ENCODE measurements at regions not wholly inside any gene's neighbourhood (a gene's known extent, or its start where the extent isn't known, plus 50 kb on each side); places are given as distances from the start of the nearest gene placed in this dataset.
"Not testable (repeated sequence)": the region's sequence is repeated elsewhere in the genome, so short reads cannot be mapped to it uniquely, and the experiment has no call there.

- DNase-seq: no peak
- CTCF ChIA-PET: no interaction called here
- H3K27ac Mint-ChIP-seq: no peak overlapping the region
- peaks cover 5% of the 10 kb centered on the region for H3K9me3 Mint-ChIP-seq
- no peaks in the 10 kb centered on the region for H3K36me3 Mint-ChIP-seq (ENCODE audit: low read depth)
- no peak overlapping the region for H3K4me3 Mint-ChIP-seq
- H3K27me3 Mint-ChIP-seq (ENCODE audit: low read depth): no peaks in the 10 kb centered on the region
- intact Hi-C loops (cut with micrococcal nuclease): no loop called here
- no peaks in the 10 kb centered on the region for H3K4me1 Mint-ChIP-seq (ENCODE audit: low read depth)
Measured at GRCh38 chr7:19302731-19303130, 157.5 kb upstream of the FERD3L start.

GRCh38 chr7:19296617-19297016 lies 151.4 kb upstream of the FERD3L start:
- no peaks in the 10 kb centered on the region for H3K4me1 Mint-ChIP-seq (ENCODE audit: low read depth)
- no peak overlapping the region for H3K4me3 Mint-ChIP-seq
- no peaks in the 10 kb centered on the region for H3K27me3 Mint-ChIP-seq (ENCODE audit: low read depth)
- CTCF ChIA-PET: no interaction called here
- no peak for DNase-seq
- H3K27ac Mint-ChIP-seq: no peak overlapping the region
- H3K9me3 Mint-ChIP-seq: peaks cover 4% of the 10 kb centered on the region
- no peaks in the 10 kb centered on the region for H3K36me3 Mint-ChIP-seq (ENCODE audit: low read depth)
- intact Hi-C loops (cut with micrococcal nuclease): no loop called here

DNA sequence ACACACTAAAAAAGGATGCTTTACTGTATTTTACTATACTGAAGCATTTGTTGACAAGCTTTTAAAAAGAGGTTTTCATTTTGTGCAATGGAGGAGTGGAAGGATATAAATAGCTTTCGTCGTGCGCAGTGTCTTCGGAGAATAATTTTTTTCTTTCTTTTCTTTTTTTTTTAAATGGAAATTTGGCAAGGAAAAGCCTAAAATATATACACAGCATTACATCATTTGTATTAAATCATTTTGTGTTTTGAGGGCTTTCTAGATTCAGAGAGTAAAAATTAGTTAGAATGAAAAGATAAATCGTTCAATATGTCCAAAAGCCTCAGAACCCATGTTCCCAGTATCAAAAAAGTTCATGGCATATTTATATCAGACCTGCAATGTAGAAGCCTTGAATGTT lies 150.2 kb upstream of the FERD3L start:
- H3K9me3 Mint-ChIP-seq: peaks cover 6% of the 10 kb centered on the region
- H3K4me3 Mint-ChIP-seq: no peak overlapping the region
- H3K27ac Mint-ChIP-seq: no peak overlapping the region
- H3K36me3 Mint-ChIP-seq (ENCODE audit: low read depth): no peaks in the 10 kb centered on the region
- no peaks in the 10 kb centered on the region for H3K4me1 Mint-ChIP-seq (ENCODE audit: low read depth)
- intact Hi-C loops (cut with micrococcal nuclease): no loop called here
- CTCF ChIA-PET: no interaction called here
- no peak for DNase-seq
- H3K27me3 Mint-ChIP-seq (ENCODE audit: low read depth): no peaks in the 10 kb centered on the region

DNA sequence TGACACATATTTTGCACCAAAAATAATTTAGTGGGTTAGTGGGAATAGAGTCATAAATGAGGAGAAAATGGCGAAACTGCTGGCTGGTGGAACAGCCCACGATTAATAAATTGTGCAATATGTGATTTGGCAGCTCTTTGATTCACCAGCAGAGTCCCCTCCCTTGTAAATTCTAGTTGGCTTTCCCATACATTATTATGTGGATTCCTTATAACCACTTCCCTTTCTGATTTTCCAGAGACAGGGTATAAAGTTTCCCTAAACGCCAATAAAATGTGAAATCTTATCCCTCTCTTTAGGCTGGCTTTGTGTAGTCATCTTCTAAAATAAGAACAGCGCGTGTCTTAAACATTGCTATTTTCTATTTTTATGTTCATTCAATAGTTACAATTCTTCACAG lies 149.4 kb upstream of the FERD3L start:
- CTCF ChIA-PET: no interaction called here
- Mint-ChIP-seq H3K27ac (no peak overlapping the region), H3K4me3 (no peak overlapping the region), H3K27me3 (ENCODE audit: low read depth) (no peaks in the 10 kb centered on the region), H3K4me1 (ENCODE audit: low read depth) (no peaks in the 10 kb centered on the region), H3K36me3 (ENCODE audit: low read depth) (no peaks in the 10 kb centered on the region), H3K9me3 (peaks cover 6% of the 10 kb centered on the region)
- intact Hi-C loops (cut with micrococcal nuclease): no loop called here
- no peak for DNase-seq

DNA sequence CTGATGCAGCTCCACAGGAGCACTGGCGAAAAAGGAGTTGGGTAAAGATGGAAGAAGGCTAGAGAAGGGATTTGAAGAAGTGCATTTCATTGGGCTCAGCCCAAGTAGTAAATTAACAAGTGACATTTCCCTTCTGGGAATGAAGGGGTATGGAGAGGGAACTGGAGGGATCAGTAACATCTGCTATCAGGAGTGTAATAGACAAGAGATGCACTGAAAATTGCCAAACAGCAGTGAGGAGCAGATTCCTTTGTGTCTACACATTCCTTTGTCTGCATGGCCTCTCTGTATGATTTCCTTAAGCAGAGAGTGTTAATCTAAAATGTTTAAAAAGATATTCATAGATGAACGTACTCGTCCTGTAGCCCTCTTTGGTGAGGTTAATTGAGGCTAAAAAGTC lies 148.2 kb upstream of the FERD3L start:
- no peak for DNase-seq
- CTCF ChIA-PET: no interaction called here
- Mint-ChIP-seq H3K4me3 (no peak overlapping the region), H3K9me3 (peaks cover 6% of the 10 kb centered on the region), H3K27me3 (ENCODE audit: low read depth) (no peaks in the 10 kb centered on the region), H3K27ac (no peak overlapping the region), H3K36me3 (ENCODE audit: low read depth) (no peaks in the 10 kb centered on the region), H3K4me1 (ENCODE audit: low read depth) (no peaks in the 10 kb centered on the region)
- intact Hi-C loops (cut with micrococcal nuclease): no loop called here

- Mint-ChIP-seq H3K36me3 (ENCODE audit: low read depth) (no peaks in the 10 kb centered on the region), H3K4me1 (ENCODE audit: low read depth) (no peaks in the 10 kb centered on the region), H3K27me3 (ENCODE audit: low read depth) (no peaks in the 10 kb centered on the region), H3K27ac (no peak overlapping the region), H3K9me3 (peaks cover 4% of the 10 kb centered on the region), H3K4me3 (no peak overlapping the region)
- CTCF ChIA-PET: interaction anchor here (0.6 kb wide), 1 partner anchor 95 kb away, joined by 3 read pairs; no protein-coding TSS in a partner anchor
- intact Hi-C loops (cut with micrococcal nuclease): no loop called here
- DNase-seq: no peak
Measured at GRCh38 chr7:19290968-19291367, 145.7 kb upstream of the FERD3L start.

GRCh38 chr7:19290066-19290465 lies 144.8 kb upstream of the FERD3L start:
- peaks cover 2% of the 10 kb centered on the region for H3K9me3 Mint-ChIP-seq
- H3K27me3 Mint-ChIP-seq (ENCODE audit: low read depth): no peaks in the 10 kb centered on the region

DNA sequence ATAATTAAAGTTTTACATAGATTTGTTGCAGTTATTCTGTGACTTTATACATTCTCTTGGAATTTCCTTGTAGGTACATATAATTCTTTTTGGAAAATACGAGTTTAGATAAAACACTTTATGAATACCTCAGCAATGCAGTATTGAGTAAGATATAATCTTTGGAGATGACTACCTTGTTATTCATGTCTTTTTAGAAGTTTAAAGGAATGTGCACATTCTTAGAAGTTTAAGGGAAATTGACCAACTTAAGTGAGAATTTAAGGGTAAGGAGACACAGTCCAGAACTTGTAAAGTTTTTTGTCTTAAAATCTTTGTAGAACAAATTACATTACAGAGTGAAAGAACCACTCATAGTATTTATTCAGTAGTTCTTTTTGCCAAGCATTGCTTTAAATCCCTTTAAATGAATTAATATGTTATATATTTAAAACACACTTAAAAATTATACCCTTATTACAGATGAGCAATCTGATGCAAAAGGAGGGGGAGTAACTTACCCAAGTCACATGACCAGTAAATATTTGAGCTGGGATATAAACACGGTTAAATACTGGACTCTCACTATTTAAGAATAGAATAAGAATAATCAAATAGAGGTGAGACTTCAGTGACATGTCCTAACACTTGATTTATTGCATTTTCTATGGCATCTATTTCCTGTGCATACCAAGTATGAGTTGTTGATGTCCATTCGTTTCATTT lies 139.5 kb upstream of the FERD3L start:
- intact Hi-C loops (cut with micrococcal nuclease): no loop called here

More at GRCh38 chr7:19290066-19290465, 144.8 kb upstream of the FERD3L start:
- intact Hi-C loops (cut with micrococcal nuclease): no loop called here
- DNase-seq: no peak
- Mint-ChIP-seq H3K36me3 (ENCODE audit: low read depth) (no peaks in the 10 kb centered on the region), H3K4me1 (ENCODE audit: low read depth) (no peaks in the 10 kb centered on the region), H3K27ac (no peak overlapping the region), H3K4me3 (no peak overlapping the region)
- CTCF ChIA-PET: no interaction called here

DNA sequence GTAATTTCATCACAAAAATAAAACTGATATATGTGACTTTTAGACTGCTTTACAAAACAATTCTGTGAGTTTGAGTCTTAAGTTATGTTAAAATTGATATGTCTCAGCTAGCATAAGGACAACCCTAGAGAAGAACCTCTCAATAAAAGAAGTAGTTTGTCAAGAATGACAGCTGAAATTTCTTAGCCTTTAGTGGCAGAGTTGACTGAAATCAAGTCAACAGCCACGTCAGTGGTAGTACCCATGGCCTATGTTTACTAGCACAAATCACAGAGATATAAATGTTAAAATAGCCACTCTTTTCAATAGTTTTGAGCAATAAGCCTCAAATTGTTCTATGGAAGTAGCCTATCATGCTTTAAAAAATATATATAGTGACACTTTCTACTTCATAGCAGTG lies 138.9 kb upstream of the FERD3L start:
- no peak for DNase-seq
- intact Hi-C loops (cut with micrococcal nuclease): no loop called here
- Mint-ChIP-seq H3K4me3 (no peak overlapping the region), H3K27ac (no peak overlapping the region), H3K4me1 (ENCODE audit: low read depth) (no peaks in the 10 kb centered on the region), H3K36me3 (ENCODE audit: low read depth) (no peaks in the 10 kb centered on the region), H3K27me3 (ENCODE audit: low read depth) (no peaks in the 10 kb centered on the region), H3K9me3 (peaks cover 7% of the 10 kb centered on the region)
- CTCF ChIA-PET: no interaction called here

More for the DNA sequence above, 139.5 kb upstream of the FERD3L start:
- no peak overlapping the region for H3K27ac Mint-ChIP-seq
- DNase-seq: no peak
- no peaks in the 10 kb centered on the region for H3K4me1 Mint-ChIP-seq (ENCODE audit: low read depth)
- peaks cover 4% of the 10 kb centered on the region for H3K9me3 Mint-ChIP-seq
- CTCF ChIA-PET: no interaction called here
- no peak overlapping the region for H3K4me3 Mint-ChIP-seq
- no peaks in the 10 kb centered on the region for H3K27me3 Mint-ChIP-seq (ENCODE audit: low read depth)
- no peaks in the 10 kb centered on the region for H3K36me3 Mint-ChIP-seq (ENCODE audit: low read depth)

GRCh38 chr7:19275000-19275399 lies 129.8 kb upstream of the FERD3L start:
- DNase-seq: no peak
- Mint-ChIP-seq H3K27ac (no peak overlapping the region), H3K27me3 (ENCODE audit: low read depth) (no peaks in the 10 kb centered on the region), H3K36me3 (ENCODE audit: low read depth) (no peaks in the 10 kb centered on the region), H3K4me1 (ENCODE audit: low read depth) (no peaks in the 10 kb centered on the region), H3K4me3 (no peak overlapping the region), H3K9me3 (peaks cover 11% of the 10 kb centered on the region)
- intact Hi-C loops (cut with micrococcal nuclease): no loop called here
- CTCF ChIA-PET: no interaction called here

DNA sequence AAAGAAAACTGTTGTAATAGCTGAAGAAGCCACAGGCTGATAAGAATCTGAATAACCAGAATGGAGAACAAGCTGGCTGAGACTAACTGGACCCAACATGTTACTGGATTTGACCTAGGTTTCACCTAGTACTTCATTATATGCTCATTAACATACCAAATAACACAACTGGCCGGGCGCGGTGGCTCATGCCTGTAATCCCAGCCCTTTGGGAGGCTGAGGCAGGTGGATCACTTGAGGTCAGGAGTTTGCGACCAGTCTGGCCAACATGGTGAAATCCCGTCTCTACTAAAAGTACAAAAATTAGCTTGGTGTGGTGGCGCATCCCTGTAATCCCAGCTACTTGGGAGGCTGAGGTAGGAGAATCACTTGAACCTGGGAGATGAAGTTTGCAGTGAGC lies 127.1 kb upstream of the FERD3L start:
- H3K36me3 Mint-ChIP-seq (ENCODE audit: low read depth); H3K4me3 Mint-ChIP-seq; H3K27ac Mint-ChIP-seq; H3K27me3 Mint-ChIP-seq (ENCODE audit: low read depth); H3K4me1 Mint-ChIP-seq (ENCODE audit: low read depth); DNase-seq; intact Hi-C loops (cut with micrococcal nuclease); CTCF ChIA-PET; H3K9me3 Mint-ChIP-seq: not testable (repeated sequence)

- CTCF ChIA-PET: no interaction called here
- Mint-ChIP-seq H3K36me3 (ENCODE audit: low read depth) (no peaks in the 10 kb centered on the region), H3K4me3 (no peak overlapping the region), H3K27ac (no peak overlapping the region), H3K4me1 (ENCODE audit: low read depth) (no peaks in the 10 kb centered on the region), H3K9me3 (peaks cover 2% of the 10 kb centered on the region), H3K27me3 (ENCODE audit: low read depth) (no peaks in the 10 kb centered on the region)
- intact Hi-C loops (cut with micrococcal nuclease): no loop called here
- DNase-seq: no peak
Measured at GRCh38 chr7:19269301-19269700, 124.1 kb upstream of the FERD3L start.

GRCh38 chr7:19268737-19269136 lies 123.5 kb upstream of the FERD3L start:
- no peak for DNase-seq
- Mint-ChIP-seq H3K4me3 (no peak overlapping the region), H3K9me3 (peaks cover 2% of the 10 kb centered on the region), H3K27me3 (ENCODE audit: low read depth) (no peaks in the 10 kb centered on the region), H3K4me1 (ENCODE audit: low read depth) (no peaks in the 10 kb centered on the region), H3K27ac (no peak overlapping the region), H3K36me3 (ENCODE audit: low read depth) (no peaks in the 10 kb centered on the region)
- intact Hi-C loops (cut with micrococcal nuclease): no loop called here
- CTCF ChIA-PET: no interaction called here

All from activated naive CD4-positive, alpha-beta T cell treated with anti-CD3 and anti-CD28 coated beads for 36 hours (primary cell).